ENCODE measurements at regions not wholly inside any gene's neighbourhood (a gene's known extent, or its start where the extent isn't known, plus 50 kb on each side); places are given as distances from the start of the nearest gene placed in this dataset.

- TF ChIP-seq CTCF (IDR thresholded peaks at IDR 0.05), result no peak
- no peak for TF ChIP-seq REST (IDR thresholded peaks at IDR 0.05; ENCODE audit: low read depth, low read length)
- no peak for TF ChIP-seq SMC3 (IDR thresholded peaks at IDR 0.05; ENCODE audit: low read depth, low read length)
- no peak for TF ChIP-seq TAF1 (IDR thresholded peaks at IDR 0.05; ENCODE audit: borderline replicate concordance, low read depth, low read length)
These were observed 116.0 kb upstream of the PELI1 start for GRCh38 chr2:64260093-64260803.

Measured in SK-N-SH (cell line).